ENCODE measurements at regions not wholly inside any gene's neighbourhood (a gene's known extent, or its start where the extent isn't known, plus 50 kb on each side); places are given as distances from the start of the nearest gene placed in this dataset.

DNA sequence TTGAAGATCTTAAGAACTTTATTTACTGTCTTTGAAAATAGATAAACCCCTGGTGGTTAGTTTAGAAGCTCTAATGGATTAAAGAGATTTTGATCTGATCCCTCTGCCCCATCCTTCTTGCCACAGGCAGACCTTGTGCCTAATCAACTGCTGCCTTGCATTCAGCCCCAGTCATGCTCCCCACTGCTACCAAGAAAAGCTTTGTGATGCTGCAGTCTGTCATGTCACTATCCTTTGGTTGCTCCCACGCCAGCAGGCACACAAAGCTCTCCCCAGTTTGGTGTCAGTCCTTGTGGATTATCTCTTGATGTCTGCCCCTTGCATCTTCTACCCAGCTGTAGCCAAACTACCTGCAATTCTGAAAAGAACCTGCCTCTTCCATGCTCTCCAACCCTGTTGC lies 112.2 kb downstream of the MTNR1B start:
- TF ChIP-seq, protein P1, sequence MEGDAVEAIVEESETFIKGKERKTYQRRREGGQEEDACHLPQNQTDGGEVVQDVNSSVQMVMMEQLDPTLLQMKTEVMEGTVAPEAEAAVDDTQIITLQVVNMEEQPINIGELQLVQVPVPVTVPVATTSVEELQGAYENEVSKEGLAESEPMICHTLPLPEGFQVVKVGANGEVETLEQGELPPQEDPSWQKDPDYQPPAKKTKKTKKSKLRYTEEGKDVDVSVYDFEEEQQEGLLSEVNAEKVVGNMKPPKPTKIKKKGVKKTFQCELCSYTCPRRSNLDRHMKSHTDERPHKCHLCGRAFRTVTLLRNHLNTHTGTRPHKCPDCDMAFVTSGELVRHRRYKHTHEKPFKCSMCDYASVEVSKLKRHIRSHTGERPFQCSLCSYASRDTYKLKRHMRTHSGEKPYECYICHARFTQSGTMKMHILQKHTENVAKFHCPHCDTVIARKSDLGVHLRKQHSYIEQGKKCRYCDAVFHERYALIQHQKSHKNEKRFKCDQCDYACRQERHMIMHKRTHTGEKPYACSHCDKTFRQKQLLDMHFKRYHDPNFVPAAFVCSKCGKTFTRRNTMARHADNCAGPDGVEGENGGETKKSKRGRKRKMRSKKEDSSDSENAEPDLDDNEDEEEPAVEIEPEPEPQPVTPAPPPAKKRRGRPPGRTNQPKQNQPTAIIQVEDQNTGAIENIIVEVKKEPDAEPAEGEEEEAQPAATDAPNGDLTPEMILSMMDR (IDR thresholded peaks at IDR 0.05) = no peak
- no peak for TF ChIP-seq TCF12 (IDR thresholded peaks at IDR 0.05)
- no peak for TF ChIP-seq POLR2AphosphoS5 (IDR thresholded peaks at IDR 0.05; ENCODE audit: low read depth, low read length)
- TF ChIP-seq RFX5 (IDR thresholded peaks at IDR 0.05; ENCODE audit: low read length) = no peak
- TF ChIP-seq, protein P2, sequence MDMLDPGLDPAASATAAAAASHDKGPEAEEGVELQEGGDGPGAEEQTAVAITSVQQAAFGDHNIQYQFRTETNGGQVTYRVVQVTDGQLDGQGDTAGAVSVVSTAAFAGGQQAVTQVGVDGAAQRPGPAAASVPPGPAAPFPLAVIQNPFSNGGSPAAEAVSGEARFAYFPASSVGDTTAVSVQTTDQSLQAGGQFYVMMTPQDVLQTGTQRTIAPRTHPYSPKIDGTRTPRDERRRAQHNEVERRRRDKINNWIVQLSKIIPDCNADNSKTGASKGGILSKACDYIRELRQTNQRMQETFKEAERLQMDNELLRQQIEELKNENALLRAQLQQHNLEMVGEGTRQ (IDR thresholded peaks at IDR 0.05; ENCODE audit: borderline replicate concordance, low read depth, low read length) = no peak
- TF ChIP-seq RXRA (IDR thresholded peaks at IDR 0.05; ENCODE audit: borderline replicate concordance, low read depth) = no peak
- TF ChIP-seq, protein P3, sequence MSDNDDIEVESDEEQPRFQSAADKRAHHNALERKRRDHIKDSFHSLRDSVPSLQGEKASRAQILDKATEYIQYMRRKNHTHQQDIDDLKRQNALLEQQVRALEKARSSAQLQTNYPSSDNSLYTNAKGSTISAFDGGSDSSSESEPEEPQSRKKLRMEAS (IDR thresholded peaks at IDR 0.05; ENCODE audit: low read depth) = no peak
- TF ChIP-seq TAF1 (IDR thresholded peaks at IDR 0.05; ENCODE audit: borderline replicate concordance, low read depth, low read length) = no peak
- no peak for TF ChIP-seq YY1 (IDR thresholded peaks at IDR 0.05; ENCODE audit: low read depth)

Measured in SK-N-SH (cell line).